ENCODE measurements at regions not wholly inside any gene's neighbourhood (a gene's known extent, or its start where the extent isn't known, plus 50 kb on each side); places are given as distances from the start of the nearest gene placed in this dataset.

DNA sequence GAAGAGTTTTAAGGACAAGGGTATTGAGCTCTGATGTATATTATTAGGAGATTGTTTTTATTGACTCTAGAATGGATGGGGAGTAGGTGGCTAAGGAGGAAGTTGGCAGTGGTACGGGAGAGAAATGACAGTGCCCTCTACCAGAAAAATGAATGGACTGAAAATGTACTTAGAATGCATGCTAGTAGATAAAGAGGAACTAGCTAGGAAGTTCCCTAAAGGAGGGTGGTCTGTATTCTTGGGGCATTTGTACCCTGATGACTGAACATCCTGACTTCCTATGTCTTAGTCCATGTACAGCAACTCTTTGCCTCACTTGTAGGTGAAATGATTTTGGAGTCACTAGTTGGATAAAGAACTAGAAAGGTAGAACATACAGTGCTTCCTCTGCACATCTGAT lies 581.5 kb upstream of the RBFOX1 start:
- no peak overlapping the region for H3K4me3 ChIP-seq
- ATAC-seq (no peak), DNase-seq (ENCODE audit: low spot score) (no peak)
- H3K4me2 ChIP-seq, result no peak overlapping the region
- H3K4me1 ChIP-seq (ENCODE audit: insufficient read depth), result no peaks in the 10 kb centered on the region
- no peaks in the 10 kb centered on the region; the same call in 2 of the 3 replicates for H3K36me3 Mint-ChIP-seq (ENCODE audit: low read depth)
- H3K36me3 ChIP-seq (ENCODE audit: insufficient read depth), result no peaks in the 10 kb centered on the region; the same call in 1 of the 2 replicates
- no peak overlapping the region for H3K4me3 Mint-ChIP-seq
- H3K4me1 Mint-ChIP-seq, result no peaks in the 10 kb centered on the region
- H3F3A ChIP-seq (replicated peaks; ENCODE audit: low read depth), result no peaks in the 10 kb centered on the region
- no peaks in the 10 kb centered on the region for H4K20me1 ChIP-seq (replicated peaks; ENCODE audit: insufficient read depth)
- no peak overlapping the region for H2AFZ ChIP-seq
- H3K9me2 ChIP-seq (ENCODE audit: insufficient read depth), result no peaks in the 10 kb centered on the region
- peaks cover 68% of the 10 kb centered on the region; the same call in 2 of the 3 replicates for H3K9me3 Mint-ChIP-seq
- peaks cover 2% of the 10 kb centered on the region for H3K27me3 Mint-ChIP-seq (ENCODE audit: insufficient read depth, low read depth, poor library complexity)
- H3K27me3 ChIP-seq (ENCODE audit: insufficient read depth), result no peaks in the 10 kb centered on the region
- H3K79me2 ChIP-seq (replicated peaks; ENCODE audit: insufficient read depth), result no peaks in the 10 kb centered on the region
- no peak for TF ChIP-seq ZNF331 (CRISPR knock-in tag; IDR thresholded peaks at IDR 0.05; ENCODE audit: low read depth)
- TF ChIP-seq REST (IDR thresholded peaks at IDR 0.05; ENCODE audit: unreplicated experiment), result no peak
- TF ChIP-seq EZH2phosphoT487 (IDR thresholded peaks at IDR 0.05; ENCODE audit: unreplicated experiment), result no peak
- no peak for TF ChIP-seq EZH2 (IDR thresholded peaks at IDR 0.05; ENCODE audit: low read depth, unreplicated experiment)
- TF ChIP-seq POLR2AphosphoS5 (IDR thresholded peaks at IDR 0.05; ENCODE audit: low read depth), result no peak
- TF ChIP-seq CREB1 (CRISPR knock-in tag; IDR thresholded peaks at IDR 0.05; ENCODE audit: low read depth), result no peak
- TF ChIP-seq STAT1 (IDR thresholded peaks at IDR 0.05; ENCODE audit: unreplicated experiment), result no peak
- no peak for TF ChIP-seq JUNB (IDR thresholded peaks at IDR 0.05; ENCODE audit: unreplicated experiment)
- TF ChIP-seq CTCF (conservative IDR thresholded peaks at IDR 0.05; ENCODE audit: low read depth in 2 of 2), result no peak
- no peak for TF ChIP-seq NANOG (IDR thresholded peaks at IDR 0.05; ENCODE audit: borderline replicate concordance)
- TF ChIP-seq, protein P1, sequence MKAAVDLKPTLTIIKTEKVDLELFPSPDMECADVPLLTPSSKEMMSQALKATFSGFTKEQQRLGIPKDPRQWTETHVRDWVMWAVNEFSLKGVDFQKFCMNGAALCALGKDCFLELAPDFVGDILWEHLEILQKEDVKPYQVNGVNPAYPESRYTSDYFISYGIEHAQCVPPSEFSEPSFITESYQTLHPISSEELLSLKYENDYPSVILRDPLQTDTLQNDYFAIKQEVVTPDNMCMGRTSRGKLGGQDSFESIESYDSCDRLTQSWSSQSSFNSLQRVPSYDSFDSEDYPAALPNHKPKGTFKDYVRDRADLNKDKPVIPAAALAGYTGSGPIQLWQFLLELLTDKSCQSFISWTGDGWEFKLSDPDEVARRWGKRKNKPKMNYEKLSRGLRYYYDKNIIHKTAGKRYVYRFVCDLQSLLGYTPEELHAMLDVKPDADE (IDR thresholded peaks at IDR 0.05), result no peak
- H3K27ac Mint-ChIP-seq, result no peak overlapping the region
- H3K27ac ChIP-seq (ENCODE audit: low read depth), result no peak overlapping the region
